ENCODE measurements at regions not wholly inside any gene's neighbourhood (a gene's known extent, or its start where the extent isn't known, plus 50 kb on each side); places are given as distances from the start of the nearest gene placed in this dataset.

DNA sequence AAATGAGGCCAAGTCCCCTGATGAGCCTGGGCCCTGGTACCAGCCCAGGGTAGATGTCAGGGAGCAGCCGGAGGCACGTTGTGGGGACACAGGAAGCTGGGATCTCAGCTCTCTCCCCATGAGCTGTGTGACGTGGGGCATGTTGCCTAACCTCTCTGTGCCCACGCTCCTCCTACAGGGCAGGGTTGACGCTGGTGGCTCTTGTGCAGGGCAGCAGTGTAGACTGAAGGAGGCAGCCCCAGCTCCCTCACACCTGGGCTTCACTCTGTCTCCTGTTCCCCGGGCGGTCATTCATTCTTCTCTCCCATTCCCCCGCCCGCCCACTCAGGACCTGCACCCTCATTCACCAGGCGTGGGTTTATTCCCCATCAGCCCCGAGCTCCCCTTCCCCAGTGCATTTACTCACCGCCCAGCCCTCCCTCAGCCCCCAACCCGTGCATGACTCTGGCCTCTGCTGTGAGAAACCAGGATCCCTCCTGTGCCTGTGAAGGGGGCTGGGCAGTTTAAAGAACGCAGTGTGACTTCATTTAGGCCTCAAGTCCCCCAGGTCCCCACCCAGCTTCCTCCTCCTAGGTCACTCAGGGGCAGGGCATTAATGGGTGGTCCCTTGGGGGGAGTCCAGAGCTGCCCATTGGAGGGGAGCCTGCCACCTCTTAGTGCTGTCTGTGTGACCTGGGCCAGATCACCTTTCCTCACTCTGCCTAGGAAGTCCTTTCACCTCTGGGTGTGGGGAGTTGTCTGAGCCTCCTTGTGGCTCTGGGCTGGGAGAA lies 285.7 kb downstream of the PTPRU start:
- Histone ChIP-seq H3K27me3 (replicated peaks) (no peaks in the 10 kb centered on the region), H3K27ac (no peak overlapping the region), H3K4me3 (ENCODE audit: low read depth, low read length) (no peak overlapping the region), H3K36me3 (replicated peaks) (no peaks in the 10 kb centered on the region)
- no peak for DNase-seq
- in situ Hi-C loops (cut with HindIII; ENCODE audit: low pct_ligation_motif_present, low sequenced_read_pairs), result no loop called here
- TF ChIP-seq, protein P1, sequence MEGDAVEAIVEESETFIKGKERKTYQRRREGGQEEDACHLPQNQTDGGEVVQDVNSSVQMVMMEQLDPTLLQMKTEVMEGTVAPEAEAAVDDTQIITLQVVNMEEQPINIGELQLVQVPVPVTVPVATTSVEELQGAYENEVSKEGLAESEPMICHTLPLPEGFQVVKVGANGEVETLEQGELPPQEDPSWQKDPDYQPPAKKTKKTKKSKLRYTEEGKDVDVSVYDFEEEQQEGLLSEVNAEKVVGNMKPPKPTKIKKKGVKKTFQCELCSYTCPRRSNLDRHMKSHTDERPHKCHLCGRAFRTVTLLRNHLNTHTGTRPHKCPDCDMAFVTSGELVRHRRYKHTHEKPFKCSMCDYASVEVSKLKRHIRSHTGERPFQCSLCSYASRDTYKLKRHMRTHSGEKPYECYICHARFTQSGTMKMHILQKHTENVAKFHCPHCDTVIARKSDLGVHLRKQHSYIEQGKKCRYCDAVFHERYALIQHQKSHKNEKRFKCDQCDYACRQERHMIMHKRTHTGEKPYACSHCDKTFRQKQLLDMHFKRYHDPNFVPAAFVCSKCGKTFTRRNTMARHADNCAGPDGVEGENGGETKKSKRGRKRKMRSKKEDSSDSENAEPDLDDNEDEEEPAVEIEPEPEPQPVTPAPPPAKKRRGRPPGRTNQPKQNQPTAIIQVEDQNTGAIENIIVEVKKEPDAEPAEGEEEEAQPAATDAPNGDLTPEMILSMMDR (IDR thresholded peaks at IDR 0.05; ENCODE audit: low read depth, low read length, missing control alignments), result no peak

DNA sequence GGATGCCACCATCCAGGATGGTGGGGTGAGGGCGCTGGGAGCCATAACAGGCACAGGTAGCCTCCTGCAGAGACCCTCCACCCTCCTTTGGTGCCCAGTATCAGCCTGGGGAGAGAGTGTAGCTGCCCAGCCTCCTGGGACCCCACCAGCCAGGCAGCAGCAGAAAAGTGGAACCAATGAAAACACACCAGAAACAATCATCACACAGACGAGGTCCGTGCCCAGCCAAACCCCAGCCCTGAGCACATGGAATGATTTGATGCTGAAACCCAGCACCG lies 285.1 kb downstream of the PTPRU start:
- Histone ChIP-seq H3K36me3 (replicated peaks) (no peaks in the 10 kb centered on the region), H3K27me3 (replicated peaks) (no peaks in the 10 kb centered on the region), H3K27ac (no peak overlapping the region), H3K4me3 (ENCODE audit: low read depth, low read length) (no peak overlapping the region)
- DNase-seq, result no peak
- in situ Hi-C loops (cut with HindIII; ENCODE audit: low pct_ligation_motif_present, low sequenced_read_pairs), result no loop called here
- TF ChIP-seq, protein P1 (IDR thresholded peaks at IDR 0.05; ENCODE audit: low read depth, low read length, missing control alignments), result no peak

DNA sequence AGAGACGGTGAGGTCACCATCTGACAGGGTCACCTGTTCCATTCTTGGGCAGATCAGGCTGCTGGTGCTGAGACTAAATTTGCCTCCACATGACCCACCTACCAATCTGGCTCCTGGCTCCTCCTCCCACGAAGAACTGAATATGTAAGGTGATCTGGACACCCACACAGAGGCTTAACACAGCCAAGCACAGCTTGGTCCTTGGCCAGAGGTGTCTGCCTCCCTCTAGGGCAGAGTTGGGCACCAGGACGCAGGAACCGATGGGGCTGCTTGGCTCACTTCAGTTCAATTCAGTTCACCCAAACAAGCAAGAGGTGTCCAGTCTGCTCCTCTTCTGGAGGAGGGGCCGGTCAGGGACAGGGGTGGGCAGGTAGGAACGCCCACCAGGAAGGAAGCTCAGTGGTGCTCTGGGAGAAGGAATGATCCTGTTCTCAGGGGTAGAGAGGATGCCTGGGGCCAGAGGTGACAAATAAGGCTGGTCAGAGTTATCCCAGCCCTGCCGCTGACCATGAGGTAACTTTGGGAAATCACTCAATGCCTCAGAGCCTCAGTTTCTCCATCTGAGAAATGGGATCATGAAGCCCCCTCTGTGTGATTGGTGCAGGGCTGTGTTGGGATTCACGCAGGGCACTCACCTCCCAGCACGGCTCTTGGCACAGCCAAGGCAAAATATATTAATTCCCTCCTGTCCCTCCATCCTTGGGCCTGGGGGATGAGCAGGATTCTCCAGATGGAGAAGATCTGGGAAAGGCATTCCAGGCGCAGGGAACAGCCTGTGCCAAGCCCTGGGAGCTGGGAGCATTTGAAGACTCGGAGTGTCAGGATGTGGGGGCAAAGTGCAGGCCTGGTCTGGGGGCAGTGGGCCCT lies 284.5 kb downstream of the PTPRU start:
- DNase-seq, result no peak
- TF ChIP-seq, protein P1 (IDR thresholded peaks at IDR 0.05; ENCODE audit: low read depth, low read length, missing control alignments), result no peak
- Histone ChIP-seq H3K4me3 (ENCODE audit: low read depth, low read length) (no peak overlapping the region), H3K36me3 (replicated peaks) (no peaks in the 10 kb centered on the region), H3K27ac (no peak overlapping the region), H3K27me3 (replicated peaks) (no peaks in the 10 kb centered on the region)
- in situ Hi-C loops (cut with HindIII; ENCODE audit: low pct_ligation_motif_present, low sequenced_read_pairs), result no loop called here

DNA sequence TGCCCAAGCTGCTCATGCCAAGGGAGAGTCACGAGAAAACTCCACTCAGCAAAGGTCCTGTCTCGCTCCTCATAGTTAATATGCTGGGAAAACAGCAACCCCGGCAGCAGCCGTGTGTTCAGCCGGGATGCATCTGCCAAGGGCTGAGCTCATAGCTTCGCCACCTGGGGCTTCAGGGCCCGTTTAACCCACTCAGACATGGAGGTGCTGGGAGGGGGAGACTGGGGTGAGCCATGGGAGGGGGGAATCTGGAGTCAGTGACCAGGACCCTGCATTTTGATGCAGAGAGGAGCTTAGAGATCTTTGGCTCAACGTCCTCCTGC lies 283.4 kb downstream of the PTPRU start:
- Histone ChIP-seq H3K36me3 (replicated peaks) (no peaks in the 10 kb centered on the region), H3K27ac (no peak overlapping the region), H3K27me3 (replicated peaks) (no peaks in the 10 kb centered on the region), H3K4me3 (ENCODE audit: low read depth, low read length) (no peak overlapping the region)
- no peak for DNase-seq
- TF ChIP-seq, protein P1 (IDR thresholded peaks at IDR 0.05; ENCODE audit: low read depth, low read length, missing control alignments), result no peak
- in situ Hi-C loops (cut with HindIII; ENCODE audit: low pct_ligation_motif_present, low sequenced_read_pairs), result no loop called here

DNA sequence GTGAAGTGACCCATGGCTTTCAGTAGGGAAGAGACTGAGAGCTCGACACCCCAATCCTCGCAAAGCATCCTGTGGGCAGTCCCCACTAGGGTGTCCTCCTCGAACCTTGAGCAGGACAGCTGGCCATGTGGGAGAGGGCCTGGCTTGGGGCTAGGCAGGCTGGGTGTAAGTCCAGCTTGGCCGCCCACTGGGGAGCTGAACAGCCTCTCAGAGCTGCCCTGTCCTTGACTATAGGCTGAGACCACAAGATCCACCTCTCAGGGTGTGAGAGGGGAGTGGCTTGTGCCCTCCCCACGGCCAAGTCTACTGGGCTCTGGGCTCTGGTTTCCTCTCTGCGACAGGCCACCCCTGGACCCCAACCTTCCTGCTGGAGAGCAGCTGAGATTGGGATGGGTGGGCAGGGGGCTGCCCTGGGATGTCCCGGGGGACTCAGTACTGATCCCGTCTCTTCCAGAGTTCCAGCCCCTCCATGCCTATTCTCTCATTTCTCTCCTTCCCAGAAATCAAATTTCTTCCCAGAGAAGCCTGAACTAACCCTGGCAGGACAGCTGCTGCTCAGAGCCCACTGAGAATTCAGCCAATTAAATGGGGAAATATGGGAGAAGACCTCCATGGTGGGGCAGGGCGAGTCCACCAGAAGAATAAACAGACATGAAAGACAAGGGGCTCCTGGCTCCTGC lies 282.9 kb downstream of the PTPRU start:
- H3K36me3 ChIP-seq (replicated peaks), result no peaks in the 10 kb centered on the region
- no peak overlapping the region for H3K4me3 ChIP-seq (ENCODE audit: low read depth, low read length)
- DNase-seq, result no peak
- H3K27me3 ChIP-seq (replicated peaks), result no peaks in the 10 kb centered on the region
- no peak overlapping the region for H3K27ac ChIP-seq
- TF ChIP-seq, protein P1 (IDR thresholded peaks at IDR 0.05; ENCODE audit: low read depth, low read length, missing control alignments), result no peak
- in situ Hi-C loops (cut with HindIII; ENCODE audit: low pct_ligation_motif_present, low sequenced_read_pairs), result no loop called here
